ENCODE measurements at regions not wholly inside any gene's neighbourhood (a gene's known extent, or its start where the extent isn't known, plus 50 kb on each side); places are given as distances from the start of the nearest gene placed in this dataset.

DNA sequence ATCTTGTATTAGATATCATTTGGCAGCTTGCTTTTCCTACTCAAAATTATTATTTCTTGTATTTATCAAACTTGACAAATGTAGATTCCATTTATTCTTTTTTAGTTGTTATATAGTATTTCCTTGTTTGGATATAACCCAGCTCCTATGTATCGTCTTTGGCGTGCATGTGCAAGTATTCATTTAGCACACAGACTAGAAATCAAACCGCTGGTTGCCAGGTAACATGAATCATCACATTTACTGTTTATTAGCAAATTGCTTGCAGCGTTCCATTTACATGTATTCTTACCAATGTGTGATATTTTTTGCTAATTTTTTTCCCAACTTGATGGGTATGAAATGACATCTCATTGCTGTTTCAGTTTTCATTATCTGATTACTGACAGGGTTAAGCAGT, 2089.7 kb upstream of the CELF4 start:
- H3K27ac ChIP-seq (ENCODE audit: low read depth, low read length): no peak overlapping the region
- H4K20me1 ChIP-seq (replicated peaks in 1 of 2; ENCODE audit: control insufficient read depth in 1 of 2, insufficient read depth in 2 of 2, low read length in 2 of 2): no peaks in the 10 kb centered on the region
- no peaks in the 10 kb centered on the region for H3K9me3 ChIP-seq (ENCODE audit: insufficient read depth in 2 of 2, low read depth in 1 of 2, low read length in 1 of 2)
- no peak overlapping the region for H2AFZ ChIP-seq (ENCODE audit: low read length)
- no peak overlapping the region for H2AK5ac ChIP-seq (ENCODE audit: low read depth, low read length)
- H2BK20ac ChIP-seq (ENCODE audit: low read length): no peak overlapping the region
- no peaks in the 10 kb centered on the region for H3K23me2 ChIP-seq (ENCODE audit: low read depth, low read length)
- no peak overlapping the region for H2BK12ac ChIP-seq (ENCODE audit: low read depth, low read length)
- H3K79me1 ChIP-seq (ENCODE audit: low read depth, low read length): no peaks in the 10 kb centered on the region
- no peak for TF ChIP-seq TCF12 (IDR thresholded peaks at IDR 0.05; ENCODE audit: low read depth, low read length)
- no peak for TF ChIP-seq SP2 (IDR thresholded peaks at IDR 0.05; ENCODE audit: low read length)
- TF ChIP-seq CTBP2 (IDR thresholded peaks at IDR 0.05; ENCODE audit: borderline replicate concordance, insufficient read depth, insufficient read length, low read length): no peak
- no peak for TF ChIP-seq KDM1A (IDR thresholded peaks at IDR 0.05; ENCODE audit: borderline replicate concordance, low read length)
- no peak for TF ChIP-seq EGR1 (IDR thresholded peaks at IDR 0.05; ENCODE audit: borderline replicate concordance, low read depth, low read length)
- no peak for TF ChIP-seq NRF1 (IDR thresholded peaks at IDR 0.05; ENCODE audit: low read depth, low read length)
- TF ChIP-seq, protein P1, sequence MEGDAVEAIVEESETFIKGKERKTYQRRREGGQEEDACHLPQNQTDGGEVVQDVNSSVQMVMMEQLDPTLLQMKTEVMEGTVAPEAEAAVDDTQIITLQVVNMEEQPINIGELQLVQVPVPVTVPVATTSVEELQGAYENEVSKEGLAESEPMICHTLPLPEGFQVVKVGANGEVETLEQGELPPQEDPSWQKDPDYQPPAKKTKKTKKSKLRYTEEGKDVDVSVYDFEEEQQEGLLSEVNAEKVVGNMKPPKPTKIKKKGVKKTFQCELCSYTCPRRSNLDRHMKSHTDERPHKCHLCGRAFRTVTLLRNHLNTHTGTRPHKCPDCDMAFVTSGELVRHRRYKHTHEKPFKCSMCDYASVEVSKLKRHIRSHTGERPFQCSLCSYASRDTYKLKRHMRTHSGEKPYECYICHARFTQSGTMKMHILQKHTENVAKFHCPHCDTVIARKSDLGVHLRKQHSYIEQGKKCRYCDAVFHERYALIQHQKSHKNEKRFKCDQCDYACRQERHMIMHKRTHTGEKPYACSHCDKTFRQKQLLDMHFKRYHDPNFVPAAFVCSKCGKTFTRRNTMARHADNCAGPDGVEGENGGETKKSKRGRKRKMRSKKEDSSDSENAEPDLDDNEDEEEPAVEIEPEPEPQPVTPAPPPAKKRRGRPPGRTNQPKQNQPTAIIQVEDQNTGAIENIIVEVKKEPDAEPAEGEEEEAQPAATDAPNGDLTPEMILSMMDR (IDR thresholded peaks at IDR 0.05; ENCODE audit: control extremely low read depth in 1 of 3, insufficient read depth in 1 of 3, low read depth in 1 of 3, low read length in 3 of 3): no peak
- TF ChIP-seq JUND (IDR thresholded peaks at IDR 0.05; ENCODE audit: low read length): no peak
- H2BK120ac ChIP-seq (replicated peaks; ENCODE audit: low read depth, low read length): no peak overlapping the region
- no peaks in the 10 kb centered on the region for H3K36me3 ChIP-seq (ENCODE audit: control insufficient read depth in 2 of 4, insufficient read depth in 4 of 4, low read length in 3 of 4)
- H3K4ac ChIP-seq (replicated peaks; ENCODE audit: insufficient read length, low read depth, low read length): no peak overlapping the region
- no peak overlapping the region for H3K4me2 ChIP-seq (ENCODE audit: insufficient read depth in 1 of 2, low read depth in 2 of 2, low read length in 2 of 2)
- no peak overlapping the region for H4K8ac ChIP-seq (ENCODE audit: extremely low read depth, insufficient read depth, low read length)
- no peak overlapping the region for H3K23ac ChIP-seq (ENCODE audit: insufficient read length)
- no peak overlapping the region for H3K18ac ChIP-seq (ENCODE audit: extremely low read depth, low read length)
- no peak overlapping the region for H3K56ac ChIP-seq (replicated peaks; ENCODE audit: insufficient read length, low read depth, low read length)
- no peak for FAIRE-seq
- ChIA-PET CTCF (ENCODE audit: partially characterized antibody) (interaction anchor here (0.7 kb wide), 1 partner anchor 13 kb away, joined by 3 read pairs; no protein-coding TSS in a partner anchor), POLR2A (ENCODE audit: partially characterized antibody) (no interaction called here)
- 94% methylated on average over 4 of the region's 4 CpGs; no CpG with 5 or more reads in 1 of the 2 experiments for WGBS, 2 experiments (ENCODE audit: extremely low coverage in 1 of 2, insufficient coverage in 1 of 2, insufficient read length in 1 of 2, insufficient replicate concordance in 2 of 2, low coverage in 1 of 2, low lambda C conversion rate in 2 of 2, missing lambda C conversion rate in 1 of 2)
- DNase-seq (ENCODE audit: low read depth in 1 of 2, low spot score in 2 of 2): no peak
- H3K9ac ChIP-seq (replicated peaks in 1 of 4; ENCODE audit: extremely low read depth in 1 of 4, low read depth in 3 of 4, low read length in 3 of 4): no peak overlapping the region
- no peak overlapping the region for H4K91ac ChIP-seq (replicated peaks; ENCODE audit: insufficient read length, low read length)
- H4K5ac ChIP-seq (ENCODE audit: insufficient read length, low read depth, low read length): no peak overlapping the region
- H3K79me2 ChIP-seq (ENCODE audit: control insufficient read depth in 1 of 2, insufficient read depth in 2 of 2, low read length in 2 of 2): no peaks in the 10 kb centered on the region
- no peak overlapping the region for H2BK5ac ChIP-seq (ENCODE audit: low read depth, low read length)
- H3K14ac ChIP-seq (ENCODE audit: insufficient read length): no peak overlapping the region
- H3K4me3 ChIP-seq (ENCODE audit: extremely low read depth in 1 of 4, insufficient read depth in 2 of 4, low read depth in 3 of 4, low read length in 4 of 4): no peak overlapping the region
- no peaks in the 10 kb centered on the region for H3K27me3 ChIP-seq (replicated peaks in 1 of 4; ENCODE audit: control insufficient read depth in 3 of 4, extremely low read depth in 1 of 4, insufficient read depth in 3 of 4, low read length in 3 of 4)
- no peak overlapping the region for H2BK15ac ChIP-seq (ENCODE audit: low read length)
- no peaks in the 10 kb centered on the region for H3K4me1 ChIP-seq (replicated peaks in 1 of 4; ENCODE audit: control insufficient read depth in 3 of 4, insufficient read depth in 4 of 4, low read length in 3 of 4)

All from H1 (cell line).